Ramos (cell line): ENCODE measurements at regions not wholly inside any gene's neighbourhood (a gene's known extent, or its start where the extent isn't known, plus 50 kb on each side); places are given as distances from the start of the nearest gene placed in this dataset.
"Not testable (repeated sequence)": the region's sequence is repeated elsewhere in the genome, so short reads cannot be mapped to it uniquely, and the experiment has no call there.

Experiments
- in situ Hi-C: fragments of 300-500 bp; cut with MboI; formaldehyde crosslinking; loops from one replicate; pipeline ENCODE4 v1.14.3; 2022; ENCODE audit warnings: low sequenced_read_pairs; ENCODE audit not compliant: unreplicated experiment

DNA sequence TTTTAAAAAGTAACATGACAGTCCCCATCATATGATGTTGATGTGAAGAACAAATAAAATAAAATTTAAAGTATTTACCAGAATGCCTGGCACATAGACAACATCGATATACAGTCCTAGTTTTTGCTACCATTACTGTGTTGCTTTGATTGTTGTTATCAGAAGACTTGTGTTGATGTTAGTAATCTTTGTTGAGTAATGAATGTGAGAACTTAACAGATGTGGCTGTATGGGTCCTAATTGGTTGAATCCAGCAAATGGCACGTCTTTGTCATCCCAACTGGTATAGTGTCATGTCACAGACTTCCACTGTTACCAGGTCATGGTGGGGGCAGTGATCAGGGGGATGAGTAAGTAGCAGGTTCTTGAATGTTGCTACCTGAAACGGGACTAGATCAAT lies 1151.4 kb upstream of the CDH8 start:
- in situ Hi-C loops = no loop called here

DNA sequence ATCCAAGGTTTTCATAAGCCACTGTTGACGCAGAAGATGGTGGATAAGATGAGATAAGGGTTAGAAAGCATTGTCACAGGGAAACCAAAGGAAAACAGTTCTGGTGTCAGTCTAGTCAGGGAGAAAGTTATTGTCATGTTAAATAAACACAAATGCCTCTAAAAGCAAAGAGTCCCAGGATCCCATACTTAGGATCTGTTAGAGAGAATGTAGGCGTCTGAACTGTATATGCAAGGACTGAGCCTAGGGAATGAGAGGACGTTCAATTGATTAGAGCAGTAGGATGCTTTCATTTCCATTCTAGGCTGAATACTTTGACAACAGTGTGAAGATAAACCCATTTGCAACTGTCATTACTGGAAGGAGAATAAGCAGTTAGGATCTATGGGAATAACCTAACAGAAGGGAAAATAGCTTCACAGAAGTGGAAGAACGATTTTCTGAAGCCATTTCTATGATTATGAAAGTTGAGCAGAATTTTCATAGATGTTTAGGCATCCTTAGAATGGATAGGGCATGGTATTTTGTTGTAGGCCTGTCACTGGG lies 1149.1 kb upstream of the CDH8 start:
- in situ Hi-C loops = no loop called here

DNA sequence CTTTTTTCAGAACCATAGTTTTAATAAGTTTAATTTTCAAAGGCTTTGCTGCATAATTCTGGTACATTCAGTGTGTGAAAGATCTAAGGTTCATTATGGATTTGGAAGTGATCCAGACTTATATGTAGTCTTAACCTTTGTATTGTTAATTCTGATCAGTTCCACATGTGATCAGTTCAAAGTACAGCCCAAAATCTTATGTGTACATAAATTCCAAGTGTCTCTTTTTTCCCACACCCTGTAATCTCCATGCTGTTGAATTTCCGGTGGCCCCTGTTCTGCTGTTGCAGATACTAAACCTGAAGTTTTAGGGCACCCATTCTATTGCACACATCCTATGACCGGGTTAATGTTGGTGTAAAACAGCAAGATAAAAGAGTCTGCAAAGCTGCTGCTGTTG lies 1147.5 kb upstream of the CDH8 start:
- in situ Hi-C loops = no loop called here

DNA sequence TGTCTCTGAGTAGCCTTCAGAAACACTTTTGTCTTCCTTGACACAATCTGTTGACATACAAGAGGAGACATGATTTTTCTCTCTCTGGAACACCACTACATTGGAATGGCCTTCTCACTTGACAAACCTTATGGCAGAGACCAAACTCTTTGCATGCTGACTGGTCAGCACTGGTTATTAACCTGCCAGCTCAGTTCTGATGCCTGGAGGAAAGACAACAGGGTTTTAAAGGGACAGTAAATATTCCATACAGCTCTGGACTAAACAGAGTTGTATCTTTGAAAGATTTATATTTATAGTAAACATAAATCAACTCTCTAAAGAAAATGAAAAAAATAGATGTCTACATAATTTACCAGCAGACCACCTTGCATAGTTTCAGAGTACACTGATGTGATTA lies 1139.1 kb upstream of the CDH8 start:
- in situ Hi-C loops = no loop called here

DNA sequence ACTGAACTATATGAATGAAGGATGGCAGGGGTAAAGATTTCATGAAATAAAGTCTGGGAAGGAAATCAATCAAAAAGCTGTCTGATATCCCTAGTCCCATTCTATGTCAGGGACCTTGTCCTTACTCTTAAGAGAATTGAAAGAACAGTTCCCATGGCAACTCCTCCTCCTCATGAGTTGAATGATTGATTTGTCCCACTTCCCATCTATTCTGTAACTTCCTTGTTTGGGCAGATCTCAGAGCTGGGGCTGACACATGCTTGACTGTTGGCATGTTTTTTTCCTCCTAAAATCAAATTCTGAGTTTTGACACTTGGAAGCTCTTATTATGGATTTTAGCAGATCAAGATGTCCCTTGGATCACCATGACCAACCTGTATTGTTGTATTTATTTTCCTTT lies 1138.6 kb upstream of the CDH8 start:
- in situ Hi-C loops = no loop called here

DNA sequence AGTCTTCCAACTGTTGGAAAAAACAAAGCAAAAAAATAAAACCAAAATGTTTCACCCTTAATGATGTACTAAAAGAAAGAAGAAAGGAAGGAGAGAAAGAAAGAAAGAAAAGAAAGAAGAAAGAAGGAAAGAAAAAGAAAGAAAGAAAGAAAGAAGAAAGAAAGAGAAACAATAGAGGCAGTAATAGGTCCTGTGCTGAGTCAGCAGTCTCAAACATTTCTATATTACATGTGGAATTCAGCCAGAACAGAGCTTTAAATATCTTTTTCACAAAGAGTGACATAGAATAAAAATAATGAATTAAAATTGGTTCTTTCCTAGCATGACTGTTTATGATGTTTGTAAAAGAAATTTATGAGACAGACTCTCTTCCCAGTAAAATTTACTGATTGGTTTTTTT lies 1135.3 kb upstream of the CDH8 start:
- in situ Hi-C loops = no loop called here

DNA sequence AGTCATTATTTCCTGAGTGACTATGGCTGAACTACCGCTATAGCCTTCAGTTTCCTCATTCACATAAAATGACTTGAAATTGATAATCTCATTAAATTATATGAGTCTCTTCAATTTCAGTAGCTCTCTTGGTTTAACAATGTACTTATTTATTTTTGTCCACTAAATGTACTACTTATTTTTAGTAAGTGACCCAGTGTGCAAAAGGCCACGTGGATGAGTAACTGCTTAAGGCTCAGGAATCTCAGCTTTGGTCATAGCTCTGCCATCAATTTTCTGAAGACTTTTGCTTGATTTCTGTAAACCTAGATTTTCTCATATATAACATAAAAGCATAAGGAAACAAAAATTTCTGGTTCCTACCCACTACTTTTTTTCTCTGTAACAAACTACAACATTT lies 1132.9 kb upstream of the CDH8 start:
- in situ Hi-C loops = no loop called here

DNA sequence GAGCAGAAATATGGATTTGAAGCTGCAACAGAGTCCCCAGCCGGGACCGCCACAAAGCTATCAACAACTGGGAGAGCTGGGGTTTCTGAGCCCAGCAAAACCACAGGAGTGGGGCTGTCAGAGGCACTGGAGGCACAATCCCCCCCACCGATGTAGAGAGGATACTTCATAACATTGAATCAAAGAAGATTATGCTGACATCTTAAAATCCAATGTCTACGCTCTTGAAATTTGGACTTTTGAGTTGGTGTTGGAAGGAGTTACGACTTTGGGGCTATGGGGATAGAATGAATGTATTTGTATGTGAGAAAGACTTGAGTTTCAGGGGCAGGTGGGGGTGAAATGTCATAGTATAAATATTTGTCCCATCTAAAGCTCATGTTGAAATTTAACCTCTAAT lies 1121.6 kb upstream of the CDH8 start:
- in situ Hi-C loops = no loop called here

DNA sequence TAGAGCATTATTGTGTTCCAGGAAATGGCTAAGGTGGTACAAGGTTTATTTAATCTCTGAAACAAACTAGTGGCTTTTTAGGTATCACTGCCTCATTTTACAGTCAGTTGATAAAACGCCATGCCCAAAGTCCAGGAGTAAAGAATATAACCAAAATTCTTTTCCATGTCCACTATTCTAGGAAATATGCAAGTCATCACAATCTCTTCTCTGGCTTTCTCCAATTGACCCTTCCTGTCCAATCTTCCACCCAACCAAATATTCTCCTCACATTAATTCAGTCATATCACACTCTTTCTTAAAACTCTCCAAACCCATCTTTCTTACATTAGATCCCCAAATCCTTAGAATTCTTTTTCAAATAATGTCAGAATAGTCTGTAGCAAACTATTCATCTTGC lies 1110.0 kb upstream of the CDH8 start:
- in situ Hi-C loops = no loop called here

DNA sequence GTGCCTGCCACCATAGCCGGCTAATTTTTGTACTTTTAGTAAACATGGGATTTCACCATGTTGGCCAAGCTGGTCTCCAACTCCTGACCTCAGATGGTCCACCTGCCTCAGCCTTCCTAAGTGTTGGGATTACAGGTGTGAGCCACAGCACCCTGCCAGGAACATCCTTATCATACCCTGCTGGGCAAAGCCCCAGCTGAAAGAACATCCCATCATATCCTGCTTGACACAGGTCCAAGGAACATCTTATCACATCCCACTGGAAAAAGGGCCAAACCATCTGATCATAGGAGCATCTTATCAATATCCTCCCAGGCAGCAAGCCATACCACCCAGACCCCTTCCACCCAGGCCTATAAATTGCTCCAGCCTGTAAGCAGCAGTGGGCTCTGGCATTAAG lies 1109.2 kb upstream of the CDH8 start:
- in situ Hi-C loops = no loop called here

DNA sequence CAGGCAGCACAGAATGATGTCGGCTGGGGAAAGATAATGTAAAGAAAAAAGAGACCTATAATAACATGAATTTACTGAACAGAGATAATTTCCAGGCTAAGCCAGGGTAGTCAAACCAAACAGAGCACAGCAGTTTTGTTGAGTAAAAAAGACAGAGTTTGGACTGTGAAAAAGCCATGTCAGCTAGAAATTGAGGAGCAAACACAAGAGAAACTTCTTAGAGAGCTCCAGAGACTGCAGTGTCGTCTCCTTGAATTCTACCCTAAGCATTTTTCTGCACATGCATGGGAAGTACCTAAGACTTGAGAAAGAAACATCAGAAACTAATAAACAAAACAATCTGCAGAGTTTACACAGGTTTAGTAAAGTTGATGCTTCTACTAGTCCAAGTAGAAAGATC lies 1098.8 kb upstream of the CDH8 start:
- in situ Hi-C loops = no loop called here

DNA sequence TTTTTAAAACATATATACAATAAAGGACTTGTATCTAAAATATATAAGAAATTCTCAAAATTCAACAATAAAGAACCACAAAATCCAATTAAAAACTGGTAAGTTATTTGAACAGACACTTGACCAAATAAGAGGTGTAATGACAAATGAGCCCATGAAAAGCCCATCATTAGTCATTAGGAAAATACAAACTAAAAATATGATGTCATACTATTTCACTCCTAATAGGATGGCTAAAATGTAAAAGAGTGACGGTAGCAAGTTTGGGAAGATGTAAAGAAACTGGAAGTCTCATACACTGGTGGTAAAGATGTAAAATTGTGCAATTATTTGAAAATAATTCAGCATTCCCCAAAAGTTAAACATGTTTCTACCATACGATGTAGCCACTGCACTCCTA lies 1095.3 kb upstream of the CDH8 start:
- in situ Hi-C loops = no loop called here

DNA sequence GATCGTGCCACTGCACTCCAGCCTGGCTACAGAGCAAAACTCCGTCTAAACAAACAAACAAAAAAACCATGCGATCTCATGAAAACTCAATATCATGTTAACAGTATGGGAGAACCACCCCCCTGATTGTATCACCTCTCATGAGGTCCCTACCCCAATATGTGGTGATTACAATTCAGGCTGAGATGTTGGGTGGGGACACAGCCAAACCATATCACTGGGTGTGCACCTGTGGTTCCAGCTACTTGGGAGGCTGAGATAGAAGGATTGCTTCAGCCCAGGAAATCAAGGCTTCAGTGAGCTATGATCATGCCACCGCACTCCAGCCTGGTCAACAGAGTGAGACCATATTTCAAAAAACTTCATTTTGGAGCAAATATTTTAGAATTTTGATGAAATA lies 1094.7 kb upstream of the CDH8 start:
- in situ Hi-C loops = no loop called here

DNA sequence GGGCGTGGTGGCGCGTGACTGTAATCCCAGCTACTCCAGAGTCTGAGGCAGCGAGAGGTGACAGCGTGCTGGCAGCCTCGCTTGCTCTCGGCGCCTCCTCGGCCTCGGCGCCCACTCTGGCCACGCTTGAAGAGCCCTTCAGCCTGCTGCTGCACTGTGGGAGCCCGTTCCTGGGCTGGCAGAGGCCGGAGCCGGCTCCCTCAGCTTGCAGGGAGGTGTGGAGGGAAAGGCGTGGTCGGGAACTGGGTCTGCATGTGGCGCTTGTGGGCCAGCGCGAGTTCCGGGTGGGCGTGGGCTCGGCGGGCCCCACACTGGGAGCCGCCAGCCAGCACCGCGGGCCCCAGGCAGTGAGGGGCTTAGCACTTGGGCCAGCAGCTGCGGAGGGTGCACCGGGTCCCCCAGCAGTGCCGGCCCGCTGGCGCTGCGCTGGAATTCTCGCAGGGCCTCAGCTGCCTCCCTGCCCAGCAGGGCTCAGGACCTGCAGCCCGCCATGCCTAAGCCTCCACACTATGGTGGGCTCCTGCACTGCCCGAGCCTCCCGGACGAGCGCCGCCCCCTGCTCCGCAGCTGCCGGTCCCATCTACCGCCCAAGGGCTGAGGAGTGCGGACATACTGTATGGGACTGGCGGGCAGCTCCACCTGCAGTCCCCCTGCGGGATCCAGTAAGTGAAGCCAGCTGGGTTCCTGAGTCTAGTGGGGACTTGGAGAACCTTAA lies 1093.3 kb upstream of the CDH8 start:
- in situ Hi-C loops = no loop called here

DNA sequence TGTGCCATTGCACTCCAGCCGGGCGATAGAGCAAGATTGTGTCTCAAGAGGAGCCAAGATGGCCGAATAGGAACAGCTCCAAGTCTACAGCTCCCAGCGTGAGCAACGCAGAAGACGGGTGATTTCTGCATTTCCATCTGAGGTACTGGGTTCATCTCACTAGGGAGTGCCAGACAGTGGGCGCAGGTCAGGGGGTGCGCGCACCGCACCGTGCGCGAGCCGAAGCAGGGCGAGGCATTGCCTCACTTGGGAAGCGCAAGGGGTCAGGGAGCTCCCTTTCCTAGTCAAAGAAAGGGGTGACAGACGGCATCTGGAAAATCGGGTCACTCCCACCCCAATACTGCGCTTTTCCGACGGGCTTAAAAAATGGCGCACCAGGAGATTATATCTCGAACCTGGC lies 1083.7 kb upstream of the CDH8 start:
- in situ Hi-C loops = not testable (repeated sequence)

DNA sequence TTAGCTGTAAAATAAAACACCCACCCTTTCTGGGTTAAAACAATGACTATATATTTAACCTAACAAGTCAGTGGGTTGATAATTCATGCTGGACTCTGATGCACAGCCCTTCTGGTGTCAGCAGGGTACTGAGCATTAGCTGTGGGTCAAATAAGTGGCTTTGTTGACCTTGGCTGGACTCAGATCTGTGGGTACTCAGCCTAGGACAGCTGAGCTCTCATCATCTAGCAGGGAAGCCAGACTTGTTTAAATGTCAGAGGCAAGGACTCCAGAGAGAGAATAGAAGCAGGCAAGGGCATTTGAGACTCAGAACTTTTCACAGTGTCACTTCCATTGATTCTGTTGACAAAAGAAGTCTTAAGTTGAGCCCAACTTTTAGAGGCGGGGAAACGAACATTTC lies 1063.8 kb upstream of the CDH8 start:
- in situ Hi-C loops = no loop called here

DNA sequence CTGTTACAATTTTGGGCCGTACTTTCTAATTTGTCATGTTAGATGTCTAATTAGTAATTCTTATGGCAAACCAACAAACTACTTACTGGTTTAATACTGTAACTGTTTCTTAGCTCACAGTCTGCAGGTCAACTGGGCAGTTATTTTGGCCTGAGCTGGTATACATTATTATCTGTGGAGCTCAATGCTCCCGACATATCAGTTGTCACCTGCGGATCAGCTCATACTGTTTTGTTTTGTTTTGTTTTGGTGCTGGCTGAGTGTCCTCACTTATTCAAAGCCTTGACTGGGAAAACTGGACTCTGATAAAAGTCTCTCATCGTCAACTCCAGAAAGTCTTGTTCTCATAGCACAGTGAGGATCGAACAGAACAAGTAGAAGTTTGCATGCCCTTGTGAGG lies 1060.6 kb upstream of the CDH8 start:
- in situ Hi-C loops = no loop called here

DNA sequence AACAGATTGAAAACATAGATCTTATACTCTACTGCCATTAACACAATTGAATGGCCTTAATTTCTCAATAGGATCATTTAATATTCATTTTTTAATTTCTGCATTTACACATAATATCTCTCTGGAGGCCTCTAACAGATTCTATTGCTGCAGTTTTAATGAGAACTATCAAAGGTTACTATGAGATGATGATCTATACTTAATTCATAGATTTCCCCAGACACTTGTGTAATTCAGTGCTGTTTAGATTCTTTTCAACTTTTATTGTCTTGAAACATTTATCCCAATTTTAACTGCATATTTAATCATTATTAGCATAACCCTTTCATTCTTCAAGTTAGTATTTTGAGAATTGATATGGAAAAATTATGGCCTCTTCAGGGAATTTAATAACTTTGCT lies 1056.5 kb upstream of the CDH8 start:
- in situ Hi-C loops = no loop called here

DNA sequence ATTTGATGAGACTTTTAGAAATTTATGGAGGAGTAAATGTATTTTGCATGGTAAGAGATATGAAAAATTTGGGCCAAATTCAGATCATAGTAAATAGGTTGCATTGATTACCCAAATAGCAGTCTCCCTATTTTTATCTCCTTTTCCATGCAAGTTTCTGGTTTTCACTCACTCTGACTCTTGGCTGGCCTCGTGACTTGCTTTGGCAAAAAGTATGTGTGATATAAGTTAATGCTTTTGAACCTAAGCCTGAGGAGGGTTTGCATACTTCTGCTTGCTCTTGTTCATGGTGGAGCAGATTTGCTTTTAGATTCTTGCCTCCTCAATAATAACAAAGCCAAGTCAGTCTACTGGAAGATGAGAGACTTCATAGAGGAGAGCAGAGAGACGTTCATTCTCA lies 1045.9 kb upstream of the CDH8 start:
- in situ Hi-C loops = no loop called here

DNA sequence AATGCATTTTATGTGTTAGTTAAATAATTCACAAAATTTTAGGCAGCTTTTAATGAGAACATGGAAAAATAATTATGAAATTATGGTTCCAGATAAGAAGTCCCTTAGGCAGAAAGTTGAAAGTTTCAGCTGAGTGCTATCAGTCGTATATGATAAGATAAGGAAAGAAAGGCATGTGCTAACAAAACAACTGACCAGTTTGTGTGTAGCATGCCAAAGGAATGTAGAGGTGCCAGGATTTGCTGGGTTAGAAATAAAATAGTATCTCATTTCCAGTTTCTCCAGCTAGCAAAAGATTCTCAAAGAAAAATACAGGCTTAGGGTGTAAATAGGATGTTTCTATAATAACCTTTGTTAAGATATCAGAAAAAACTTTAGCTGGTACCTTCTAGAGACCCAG lies 1044.5 kb upstream of the CDH8 start:
- in situ Hi-C loops = no loop called here

DNA sequence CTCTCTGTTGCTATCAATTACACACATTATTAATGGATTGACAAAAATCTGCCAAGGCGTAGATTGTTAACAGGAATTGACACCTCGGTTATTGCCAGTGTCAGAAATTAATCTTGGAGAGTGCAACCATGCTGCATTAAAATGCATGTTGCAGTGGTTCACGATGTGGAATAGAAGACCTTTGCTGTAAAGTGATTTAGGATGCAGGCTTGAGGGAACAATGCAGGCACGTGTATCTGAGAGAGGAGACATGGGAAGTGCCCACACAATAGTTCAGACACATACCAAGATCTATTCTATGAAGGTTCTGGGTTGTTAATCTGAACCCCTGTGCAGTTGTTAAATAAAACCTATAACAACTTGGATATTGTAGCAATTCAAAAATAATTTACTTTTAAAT lies 1032.8 kb upstream of the CDH8 start:
- in situ Hi-C loops = no loop called here

DNA sequence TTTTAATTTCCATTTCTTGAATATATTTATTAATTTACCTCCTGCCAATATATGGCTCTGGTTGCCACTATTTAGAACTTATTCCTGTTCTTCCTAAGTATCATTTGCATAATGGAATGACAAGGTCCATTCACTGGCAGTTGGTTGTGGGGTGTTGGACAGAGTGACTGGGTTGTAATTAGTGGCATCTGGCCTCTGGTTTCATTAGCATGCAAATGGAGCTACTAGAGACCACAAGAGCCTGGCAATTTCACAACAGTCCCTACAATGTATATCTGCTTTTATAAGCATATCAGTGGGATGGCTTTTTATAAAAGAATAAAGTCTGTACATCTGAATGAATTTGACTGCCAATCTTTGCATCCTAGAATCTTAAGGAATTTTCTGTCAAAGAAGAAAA lies 1030.9 kb upstream of the CDH8 start:
- in situ Hi-C loops = no loop called here

DNA sequence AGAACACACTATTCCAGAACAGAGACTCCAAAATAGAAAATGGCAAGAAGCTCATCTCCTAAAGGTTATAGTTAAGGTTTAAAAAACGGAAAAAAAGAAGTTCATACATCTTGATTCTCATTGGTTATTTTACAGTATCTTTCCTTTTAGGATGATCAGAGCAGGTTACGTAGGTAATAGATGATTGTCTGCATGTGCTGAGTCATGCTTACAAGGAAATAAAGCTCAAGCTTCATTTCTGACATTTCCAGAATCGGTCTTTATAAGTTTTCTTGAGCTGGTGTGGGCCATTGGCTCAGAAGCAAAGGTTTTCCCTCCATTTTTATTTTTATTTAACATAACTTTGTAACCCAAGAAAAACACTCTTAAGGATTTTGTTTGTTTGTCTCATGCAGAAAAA lies 1030.3 kb upstream of the CDH8 start:
- in situ Hi-C loops = no loop called here
